AG09319 (cell line): ENCODE measurements at regions not wholly inside any gene's neighbourhood (a gene's known extent, or its start where the extent isn't known, plus 50 kb on each side); places are given as distances from the start of the nearest gene placed in this dataset.
"Not testable (repeated sequence)": the region's sequence is repeated elsewhere in the genome, so short reads cannot be mapped to it uniquely, and the experiment has no call there.

Experiments used
- DNase-seq: peaks from one replicate; pipeline ENCODE4 v3.0.0-alpha.2; 2010; ENCODE audit warnings: low read depth; ENCODE audit errors: extremely low read depth
- TF ChIP-seq, protein P1 (sequence below): IDR thresholded peaks from 2 replicates; pipeline ENCODE4 v1.5.1; 2011; ENCODE audit warnings: low read depth, mild to moderate bottlenecking, inconsistent platforms, low read length, moderate library complexity

GRCh38 chr2:126244937-126245336 is 411.0 kb upstream of the GYPC start:
- TF ChIP-seq, protein P1, sequence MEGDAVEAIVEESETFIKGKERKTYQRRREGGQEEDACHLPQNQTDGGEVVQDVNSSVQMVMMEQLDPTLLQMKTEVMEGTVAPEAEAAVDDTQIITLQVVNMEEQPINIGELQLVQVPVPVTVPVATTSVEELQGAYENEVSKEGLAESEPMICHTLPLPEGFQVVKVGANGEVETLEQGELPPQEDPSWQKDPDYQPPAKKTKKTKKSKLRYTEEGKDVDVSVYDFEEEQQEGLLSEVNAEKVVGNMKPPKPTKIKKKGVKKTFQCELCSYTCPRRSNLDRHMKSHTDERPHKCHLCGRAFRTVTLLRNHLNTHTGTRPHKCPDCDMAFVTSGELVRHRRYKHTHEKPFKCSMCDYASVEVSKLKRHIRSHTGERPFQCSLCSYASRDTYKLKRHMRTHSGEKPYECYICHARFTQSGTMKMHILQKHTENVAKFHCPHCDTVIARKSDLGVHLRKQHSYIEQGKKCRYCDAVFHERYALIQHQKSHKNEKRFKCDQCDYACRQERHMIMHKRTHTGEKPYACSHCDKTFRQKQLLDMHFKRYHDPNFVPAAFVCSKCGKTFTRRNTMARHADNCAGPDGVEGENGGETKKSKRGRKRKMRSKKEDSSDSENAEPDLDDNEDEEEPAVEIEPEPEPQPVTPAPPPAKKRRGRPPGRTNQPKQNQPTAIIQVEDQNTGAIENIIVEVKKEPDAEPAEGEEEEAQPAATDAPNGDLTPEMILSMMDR: no peak
- DNase-seq: no peak

- TF ChIP-seq, protein P1: no peak
- DNase-seq: no peak
These were observed 402.3 kb upstream of the GYPC start for GRCh38 chr2:126253669-126254068.

GRCh38 chr2:126264625-126265024 is 391.3 kb upstream of the GYPC start:
- DNase-seq: no peak
- TF ChIP-seq, protein P1: no peak

GRCh38 chr2:126269911-126270310 is 386.0 kb upstream of the GYPC start:
- TF ChIP-seq, protein P1: no peak
- DNase-seq: no peak

GRCh38 chr2:126270587-126270986 is 385.4 kb upstream of the GYPC start:
- TF ChIP-seq, protein P1: no peak
- DNase-seq: no peak

GRCh38 chr2:126272401-126272800 is 383.6 kb upstream of the GYPC start:
- no peak for DNase-seq
- TF ChIP-seq, protein P1: no peak

DNA sequence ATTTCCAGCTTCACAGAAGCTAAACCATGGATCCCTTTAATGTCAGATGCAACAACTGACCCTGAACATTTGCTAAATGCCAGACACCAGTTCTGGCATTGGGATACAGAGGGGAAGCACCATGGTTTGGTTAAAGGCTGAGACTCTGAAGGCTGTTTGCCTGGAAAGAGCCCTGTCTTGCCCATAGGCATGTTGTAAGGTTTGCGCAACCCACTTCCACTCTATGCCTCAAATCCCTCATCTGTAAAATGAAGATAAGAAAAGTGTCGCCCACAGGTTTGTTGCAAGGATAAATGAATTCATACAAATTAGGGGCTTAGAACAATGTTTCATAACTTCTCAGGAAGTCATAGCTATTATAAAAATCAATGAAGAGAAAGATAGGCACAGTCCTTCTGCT is 380.9 kb upstream of the GYPC start:
- DNase-seq: no peak
- TF ChIP-seq, protein P1: no peak

DNA sequence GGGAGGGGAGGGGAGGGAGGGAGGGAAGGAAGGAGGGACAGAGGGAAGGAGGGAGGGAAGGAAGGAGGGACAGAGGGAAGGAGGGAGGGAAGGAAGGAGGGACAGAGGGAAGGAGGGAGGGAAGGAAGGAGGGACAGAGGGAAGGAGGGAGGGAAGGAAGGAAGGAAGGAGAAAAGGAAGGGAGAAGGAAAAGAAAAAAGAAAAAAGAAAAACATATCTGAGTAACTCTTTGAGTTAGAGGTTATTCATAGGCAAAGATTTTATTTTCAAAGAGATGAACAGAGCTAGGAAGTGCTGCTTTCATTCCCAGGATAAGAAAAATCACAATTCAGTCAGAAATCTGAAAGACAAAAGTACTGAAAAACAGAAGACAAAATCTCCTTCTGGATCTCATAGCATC is 379.7 kb upstream of the GYPC start:
- DNase-seq: not testable (repeated sequence)
